GM20000 (cell line): ENCODE measurements at regions not wholly inside any gene's neighbourhood (a gene's known extent, or its start where the extent isn't known, plus 50 kb on each side); places are given as distances from the start of the nearest gene placed in this dataset.
"Not testable (repeated sequence)": the region's sequence is repeated elsewhere in the genome, so short reads cannot be mapped to it uniquely, and the experiment has no call there.

ENCODE experiments used
- DNase-seq: peaks from one replicate; pipeline ENCODE4 v3.0.0; 2012; ENCODE audit warnings: low spot score
- TF ChIP-seq, protein P1 (sequence below): IDR thresholded peaks from 2 replicates; pipeline ENCODE4 v1.5.1; 2012; ENCODE audit warnings: mild to moderate bottlenecking, control low read depth; ENCODE audit errors: extremely low read depth, missing control alignments

DNA sequence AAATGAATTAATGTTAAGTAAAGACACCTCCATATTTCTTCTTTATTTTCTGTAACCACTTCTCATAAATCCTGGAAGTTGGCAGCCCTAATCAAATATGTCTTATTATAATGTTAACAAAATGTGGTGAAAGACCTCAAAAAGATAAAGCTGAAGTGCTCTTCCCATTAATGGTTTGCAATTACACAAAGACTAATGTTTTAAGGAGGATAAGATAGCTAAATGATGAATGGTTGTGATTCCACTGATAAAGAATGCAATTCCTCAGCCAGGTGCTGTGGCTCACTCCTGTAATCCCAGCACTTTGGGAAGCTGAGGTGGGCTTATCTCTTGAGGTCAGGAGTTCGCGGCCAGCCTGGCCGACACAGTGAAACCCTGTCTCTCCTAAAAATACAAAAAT is 125.8 kb upstream of the SNX2 start:
- TF ChIP-seq, protein P1, sequence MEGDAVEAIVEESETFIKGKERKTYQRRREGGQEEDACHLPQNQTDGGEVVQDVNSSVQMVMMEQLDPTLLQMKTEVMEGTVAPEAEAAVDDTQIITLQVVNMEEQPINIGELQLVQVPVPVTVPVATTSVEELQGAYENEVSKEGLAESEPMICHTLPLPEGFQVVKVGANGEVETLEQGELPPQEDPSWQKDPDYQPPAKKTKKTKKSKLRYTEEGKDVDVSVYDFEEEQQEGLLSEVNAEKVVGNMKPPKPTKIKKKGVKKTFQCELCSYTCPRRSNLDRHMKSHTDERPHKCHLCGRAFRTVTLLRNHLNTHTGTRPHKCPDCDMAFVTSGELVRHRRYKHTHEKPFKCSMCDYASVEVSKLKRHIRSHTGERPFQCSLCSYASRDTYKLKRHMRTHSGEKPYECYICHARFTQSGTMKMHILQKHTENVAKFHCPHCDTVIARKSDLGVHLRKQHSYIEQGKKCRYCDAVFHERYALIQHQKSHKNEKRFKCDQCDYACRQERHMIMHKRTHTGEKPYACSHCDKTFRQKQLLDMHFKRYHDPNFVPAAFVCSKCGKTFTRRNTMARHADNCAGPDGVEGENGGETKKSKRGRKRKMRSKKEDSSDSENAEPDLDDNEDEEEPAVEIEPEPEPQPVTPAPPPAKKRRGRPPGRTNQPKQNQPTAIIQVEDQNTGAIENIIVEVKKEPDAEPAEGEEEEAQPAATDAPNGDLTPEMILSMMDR = no peak
- DNase-seq = no peak

GRCh38 chr5:122653087-122654017 is 121.5 kb upstream of the SNX2 start:
- DNase-seq = no peak

DNA sequence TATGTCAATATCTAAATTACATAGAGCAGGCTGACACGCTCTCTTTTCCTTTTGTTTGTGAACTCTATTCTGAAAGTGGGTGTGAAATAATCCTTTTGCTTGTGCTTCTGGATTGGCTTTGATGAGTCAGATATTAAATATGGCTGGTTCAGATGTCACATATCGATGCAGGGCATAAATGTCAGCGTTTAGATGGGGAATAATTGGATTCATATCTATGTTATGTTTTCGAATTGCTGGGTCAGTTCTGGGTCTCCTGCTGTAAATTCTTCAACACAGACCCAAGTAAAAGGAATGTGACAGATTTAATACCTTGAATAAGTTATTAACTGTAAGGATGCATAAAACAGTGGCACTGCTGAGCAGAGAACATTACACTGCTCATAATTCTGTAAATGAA is 118.7 kb upstream of the SNX2 start:
- TF ChIP-seq, protein P1 = no peak
- DNase-seq = no peak

More at GRCh38 chr5:122653087-122654017, 121.5 kb upstream of the SNX2 start:
- TF ChIP-seq, protein P1 = no peak

- TF ChIP-seq, protein P1 = no peak
- DNase-seq = no peak
Measured at GRCh38 chr5:122656577-122656976, 118.3 kb upstream of the SNX2 start.

- no peak for DNase-seq
- TF ChIP-seq, protein P1 = no peak
Measured at GRCh38 chr5:122661496-122662180, 113.2 kb upstream of the SNX2 start.

GRCh38 chr5:122665051-122665450 is 109.8 kb upstream of the SNX2 start:
- DNase-seq = no peak
- TF ChIP-seq, protein P1 = no peak

DNA sequence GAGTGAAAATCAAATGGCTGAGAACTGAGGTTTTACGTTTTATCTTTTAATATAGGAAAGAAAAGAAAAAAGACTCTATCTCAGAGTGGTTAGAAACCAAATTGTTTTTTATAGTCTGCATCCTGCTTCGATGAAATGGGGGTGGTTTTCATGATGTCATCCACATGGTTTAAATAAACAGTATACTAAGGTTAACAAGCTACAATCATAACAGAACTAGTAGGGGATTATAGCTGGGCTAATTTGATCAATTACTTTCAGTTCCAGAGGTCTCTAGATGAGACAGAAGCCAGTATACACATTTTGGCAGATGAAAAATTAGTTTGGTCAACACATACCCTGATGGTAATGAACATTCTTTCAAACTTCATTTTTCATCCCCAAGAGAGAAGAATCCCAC is 106.3 kb upstream of the SNX2 start:
- DNase-seq = peak; percentile 16
- TF ChIP-seq, protein P1 = no peak

GRCh38 chr5:122669709-122670108 is 105.2 kb upstream of the SNX2 start:
- DNase-seq = not testable (repeated sequence)
